HG03342 (cell line): ENCODE measurements at regions not wholly inside any gene's neighbourhood (a gene's known extent, or its start where the extent isn't known, plus 50 kb on each side); places are given as distances from the start of the nearest gene placed in this dataset.
"Not testable (repeated sequence)": the region's sequence is repeated elsewhere in the genome, so short reads cannot be mapped to it uniquely, and the experiment has no call there.

Source experiments
- ATAC-seq: cut with Tn5 transposase; IDR thresholded peaks from one replicate; pipeline ENCODE4 v1.9.1; 2021; ENCODE audit warnings: mild to moderate bottlenecking, moderate library complexity; ENCODE audit not compliant: unreplicated experiment

GRCh38 chr4:64216741-64217140, 192.5 kb downstream of the TECRL start:
- no peak for ATAC-seq

- ATAC-seq, result no peak
Measured at GRCh38 chr4:64205376-64205775, 203.9 kb downstream of the TECRL start.

- ATAC-seq, result no peak
Measured at GRCh38 chr4:64200001-64200555, 209.2 kb downstream of the TECRL start.

- no peak for ATAC-seq
Measured at GRCh38 chr4:64195582-64195981, 213.7 kb downstream of the TECRL start.

- no peak for ATAC-seq
Measured at GRCh38 chr4:64192731-64193412, 216.4 kb downstream of the TECRL start.

- no peak for ATAC-seq
Measured at GRCh38 chr4:64174247-64174882, 234.9 kb downstream of the TECRL start.

GRCh38 chr4:64166365-64166764, 242.9 kb downstream of the TECRL start:
- no peak for ATAC-seq

GRCh38 chr4:64158648-64159326, 250.5 kb downstream of the TECRL start:
- ATAC-seq, result peak; percentile 91

- no peak for ATAC-seq
Measured at GRCh38 chr4:64157397-64157796, 251.9 kb downstream of the TECRL start.

GRCh38 chr4:64156253-64156652, 253.0 kb downstream of the TECRL start:
- no peak for ATAC-seq

GRCh38 chr4:64146030-64146429, 263.2 kb downstream of the TECRL start:
- no peak for ATAC-seq

GRCh38 chr4:64144994-64145393, 264.3 kb downstream of the TECRL start:
- no peak for ATAC-seq

GRCh38 chr4:64130907-64131306, 278.3 kb downstream of the TECRL start:
- no peak for ATAC-seq

GRCh38 chr4:64125354-64125753, 283.9 kb downstream of the TECRL start:
- no peak for ATAC-seq

GRCh38 chr4:64121803-64122202, 287.4 kb downstream of the TECRL start:
- no peak for ATAC-seq

- ATAC-seq, result no peak
Measured at GRCh38 chr4:64105903-64106302, 303.3 kb downstream of the TECRL start.

- no peak for ATAC-seq
Measured at GRCh38 chr4:64095398-64095797, 313.9 kb downstream of the TECRL start.

- ATAC-seq, result no peak
Measured at GRCh38 chr4:64079316-64079715, 329.9 kb downstream of the TECRL start.

- ATAC-seq, result no peak
Measured at GRCh38 chr4:64068096-64068495, 341.2 kb downstream of the TECRL start.

GRCh38 chr4:64062991-64063390, 346.3 kb downstream of the TECRL start:
- no peak for ATAC-seq

GRCh38 chr4:64037033-64037432, 372.2 kb downstream of the TECRL start:
- ATAC-seq, result not testable (repeated sequence)

- ATAC-seq, result no peak
Measured at GRCh38 chr4:64022560-64022959, 386.7 kb downstream of the TECRL start.
